Posterior cingulate gyrus (tissue), 11 donors: ENCODE measurements at regions not wholly inside any gene's neighbourhood (a gene's known extent, or its start where the extent isn't known, plus 50 kb on each side); places are given as distances from the start of the nearest gene placed in this dataset.

Experiments
- DNase-seq, 10 donors: peaks; one replicate each; pipeline versions ENCODE4 v3.0.0 to v3.0.0-alpha.2; 2020 to 2021; ENCODE audit warnings: mixed read lengths in 3 of 10
- intact Hi-C: fragments of 100-400 bp; cut with DNase I; formaldehyde crosslinking; loops from one replicate; pipeline ENCODE4 v1.15.1; 2023

- DNase-seq = no peak
- intact Hi-C loops = no loop called here
Measured at GRCh38 chr10:120406376-120406775, 50.7 kb upstream of the PLPP4 start.
